HG03460 (cell line): ENCODE measurements at regions not wholly inside any gene's neighbourhood (a gene's known extent, or its start where the extent isn't known, plus 50 kb on each side); places are given as distances from the start of the nearest gene placed in this dataset.
"Not testable (repeated sequence)": the region's sequence is repeated elsewhere in the genome, so short reads cannot be mapped to it uniquely, and the experiment has no call there.

Source experiments
- ATAC-seq: cut with Tn5 transposase; IDR thresholded peaks from one replicate; pipeline ENCODE4 v1.9.1; 2021; ENCODE audit not compliant: unreplicated experiment

DNA sequence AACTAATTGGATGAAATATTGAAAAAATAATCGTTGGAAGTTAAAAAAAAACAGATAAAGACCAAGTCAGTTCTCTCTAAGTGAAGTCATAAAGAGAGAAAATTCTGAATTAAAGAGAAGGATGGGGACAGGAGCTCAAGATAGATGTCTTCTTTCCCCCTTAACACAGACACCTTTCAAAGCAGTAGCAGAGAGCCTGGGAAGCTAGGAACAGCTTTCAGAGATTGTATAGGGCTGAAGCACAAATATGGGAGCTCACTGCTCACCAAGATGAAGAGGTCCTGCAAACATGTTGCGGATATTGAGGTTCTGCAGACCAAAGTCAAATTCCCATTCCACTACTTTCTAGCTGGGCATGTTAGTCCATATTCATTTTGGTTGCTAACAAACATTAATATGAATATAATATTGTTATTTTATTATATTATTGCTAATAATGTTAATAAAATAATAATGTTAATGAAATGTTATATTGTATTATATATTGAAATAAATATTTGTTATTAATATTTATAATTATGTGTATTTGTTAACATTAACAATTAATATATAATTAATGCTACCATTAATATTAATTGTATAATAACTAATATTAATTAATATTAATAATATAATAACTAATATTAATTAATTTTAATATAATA is 319.1 kb downstream of the OXSM start:
- no peak for ATAC-seq

DNA sequence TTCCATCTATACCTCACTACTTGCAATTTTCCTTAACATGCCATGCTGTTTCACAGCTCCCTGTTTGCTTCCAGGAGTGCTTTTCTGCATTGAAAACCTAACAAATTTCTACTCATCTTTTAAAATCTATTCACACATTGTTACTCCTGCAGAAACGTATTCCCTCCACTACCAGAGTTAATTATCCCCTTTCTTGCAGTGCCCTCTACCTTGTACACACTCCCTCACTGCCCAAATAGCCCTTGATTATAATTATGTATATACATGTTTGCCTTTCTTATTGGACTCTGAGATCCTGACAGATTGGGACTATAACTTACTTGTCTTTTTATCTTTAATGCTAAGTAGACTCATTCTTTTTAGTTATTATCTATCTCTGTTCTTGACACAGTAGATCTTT is 325.0 kb downstream of the OXSM start:
- ATAC-seq = no peak

DNA sequence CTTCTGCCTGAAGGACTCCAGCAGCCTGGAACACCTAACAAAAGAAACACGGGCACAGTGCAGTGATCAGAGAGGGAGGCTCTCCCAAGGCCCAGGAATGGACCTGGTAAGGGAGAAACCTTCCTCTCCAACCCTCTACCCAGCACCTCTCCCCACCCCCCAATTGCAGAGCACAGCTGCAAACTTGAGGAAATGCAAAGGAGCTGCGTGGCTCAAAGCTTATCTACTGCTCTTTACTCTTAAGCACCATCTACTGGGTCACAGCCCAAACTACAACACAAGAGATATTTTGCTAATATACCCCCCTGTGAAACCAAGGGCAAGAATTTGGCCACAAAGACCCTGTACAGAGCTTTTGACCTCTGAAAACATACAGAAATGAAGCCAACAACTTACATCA is 328.3 kb downstream of the OXSM start:
- ATAC-seq = no peak

DNA sequence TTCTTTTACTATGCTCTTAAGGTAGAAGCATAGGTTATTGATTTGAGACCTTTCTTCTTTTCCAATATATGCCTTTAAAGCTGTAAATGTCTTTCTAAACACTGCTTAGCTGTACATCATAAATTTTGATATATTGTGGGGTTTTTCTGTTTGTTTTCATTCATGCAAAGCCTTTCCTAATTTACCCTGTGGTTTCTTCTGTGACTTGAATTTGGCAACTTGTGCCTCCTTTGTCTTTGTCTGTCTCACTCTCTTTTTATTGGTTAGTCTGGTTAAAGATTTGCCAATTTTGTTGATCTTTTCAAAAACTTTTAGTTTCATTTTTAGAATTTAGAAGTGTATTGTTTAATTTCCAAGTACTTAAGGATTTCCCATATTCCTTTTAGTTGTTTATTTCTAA is 343.1 kb downstream of the OXSM start:
- ATAC-seq = no peak

DNA sequence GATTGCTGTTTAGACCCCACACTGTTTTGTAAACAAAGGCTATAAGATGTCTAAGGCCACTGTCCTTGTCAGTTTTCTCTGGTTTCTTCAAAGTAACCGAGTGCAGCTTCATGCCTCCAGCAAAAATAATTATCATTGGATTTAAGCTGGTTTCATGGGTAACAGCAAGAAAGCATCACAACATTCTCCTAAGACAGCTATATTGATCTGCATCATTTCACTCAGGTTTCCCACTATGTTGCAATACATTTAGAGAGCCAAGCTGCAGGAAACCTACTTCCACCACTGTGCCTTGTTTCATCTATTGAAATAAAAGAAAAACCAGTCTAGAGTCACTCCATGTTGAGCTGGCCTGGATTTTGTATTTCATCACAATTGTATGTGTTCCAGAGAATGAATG is 351.4 kb downstream of the OXSM start:
- no peak for ATAC-seq

DNA sequence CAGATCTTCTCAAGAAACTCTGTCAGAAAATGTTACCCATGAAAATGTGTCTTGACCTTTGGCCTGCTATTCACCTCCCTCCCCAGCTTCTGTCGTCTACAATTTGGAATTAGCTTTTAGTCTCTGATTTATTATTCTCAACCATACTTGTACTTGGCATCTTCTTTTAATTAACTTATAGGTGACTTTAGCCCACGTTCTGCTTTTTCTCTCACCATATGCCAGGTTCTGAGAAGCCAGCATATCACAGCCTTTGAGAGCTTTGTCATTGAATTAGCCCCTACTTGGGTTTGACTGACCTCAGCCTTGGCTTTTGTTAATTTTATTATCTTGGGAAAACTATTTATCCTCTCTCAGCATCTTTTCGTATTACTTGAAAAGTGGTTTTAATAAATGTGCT is 355.9 kb downstream of the OXSM start:
- ATAC-seq = no peak

DNA sequence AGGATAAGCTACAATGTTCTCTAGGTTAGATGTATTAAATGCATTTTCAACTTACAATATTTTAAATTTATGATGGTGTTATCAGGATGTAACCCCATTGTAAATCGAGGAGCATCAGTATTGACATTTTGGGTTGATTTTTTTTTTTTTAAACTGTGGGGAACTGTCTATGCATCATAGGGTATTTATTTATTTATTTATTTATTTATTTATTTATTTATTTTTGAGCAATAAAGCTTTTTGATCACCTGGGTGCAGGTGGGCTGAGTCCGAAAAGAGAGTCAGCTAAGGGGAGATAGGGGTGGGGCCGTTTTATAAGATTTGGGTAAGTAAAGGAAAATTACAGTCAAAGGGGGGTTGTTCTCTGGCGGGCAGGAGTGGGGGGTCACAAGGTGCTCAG is 367.5 kb downstream of the OXSM start:
- ATAC-seq = not testable (repeated sequence)

DNA sequence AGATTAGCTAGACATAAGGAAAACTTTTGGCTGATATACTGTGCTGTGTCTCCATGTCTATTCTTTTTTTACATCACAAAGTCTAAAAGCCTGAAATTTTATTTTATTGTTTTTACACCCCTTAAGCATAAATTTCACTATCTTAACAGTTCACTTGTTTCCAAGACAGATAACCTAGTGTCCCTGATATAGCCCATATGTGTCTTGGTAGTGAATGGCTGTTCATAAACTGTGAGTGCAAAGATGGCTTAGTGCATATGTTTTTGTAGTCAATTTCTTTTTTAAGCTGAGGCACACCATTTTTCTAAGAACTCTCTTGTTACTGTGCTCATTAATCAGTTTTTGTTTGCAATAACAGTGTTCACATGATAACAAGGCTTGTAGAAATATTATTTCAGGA is 381.1 kb downstream of the OXSM start:
- ATAC-seq = no peak

DNA sequence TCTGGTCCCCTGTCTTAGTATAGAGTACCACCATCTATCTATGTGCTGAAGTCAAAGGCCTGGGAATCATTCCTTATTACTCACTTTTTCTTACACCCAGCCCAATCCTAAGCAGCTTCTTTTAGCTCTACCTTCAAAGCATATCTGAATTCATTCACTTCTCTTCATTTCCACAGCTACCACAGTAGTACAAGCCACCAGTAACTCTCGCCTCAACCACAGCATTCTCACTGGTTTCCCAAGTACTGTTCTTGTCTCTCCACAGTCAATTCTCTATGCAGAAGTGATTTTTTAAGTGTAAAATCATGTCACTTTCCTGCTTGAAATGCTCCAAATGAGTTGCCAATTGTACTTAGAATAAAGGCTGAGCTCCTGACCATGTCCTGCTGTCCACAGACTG is 401.7 kb downstream of the OXSM start:
- no peak for ATAC-seq

DNA sequence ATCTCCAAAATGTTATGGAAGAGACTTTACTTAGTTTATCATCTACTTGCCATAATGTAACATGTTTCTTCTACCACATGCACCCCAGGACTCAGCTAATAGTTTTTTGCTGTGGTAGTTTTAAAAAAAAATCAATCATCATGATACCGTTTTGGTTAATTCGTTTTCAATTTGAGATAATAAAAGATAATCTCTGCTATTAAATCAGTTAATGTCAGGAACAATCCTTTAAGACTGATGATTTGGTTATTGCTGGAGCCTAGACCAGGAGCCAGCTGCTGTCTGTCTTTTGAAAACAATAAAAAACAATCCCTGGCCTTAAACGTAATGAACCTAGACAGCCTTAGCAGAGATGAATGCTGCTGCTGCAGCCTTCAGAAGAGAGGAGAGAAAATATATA is 403.7 kb downstream of the OXSM start:
- ATAC-seq = no peak

DNA sequence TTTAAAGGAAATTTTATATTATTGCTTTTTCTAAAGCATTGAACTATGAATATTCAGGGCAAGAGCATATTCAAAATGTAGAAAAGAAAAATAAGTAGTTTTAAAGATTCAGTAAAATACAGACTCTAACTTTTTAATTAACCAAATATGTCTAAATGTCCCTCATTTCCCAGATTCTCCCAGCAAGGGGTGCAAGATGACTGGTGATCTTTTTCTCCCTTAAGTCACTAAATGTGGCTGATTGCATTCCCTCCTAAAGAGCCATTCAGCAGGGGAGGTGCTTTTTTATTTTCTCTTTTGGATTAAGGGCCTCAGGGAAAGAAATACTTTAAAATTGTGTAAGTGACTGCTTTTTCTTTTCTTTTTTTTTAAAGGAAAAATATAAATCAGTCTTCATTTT is 406.9 kb downstream of the OXSM start:
- no peak for ATAC-seq

DNA sequence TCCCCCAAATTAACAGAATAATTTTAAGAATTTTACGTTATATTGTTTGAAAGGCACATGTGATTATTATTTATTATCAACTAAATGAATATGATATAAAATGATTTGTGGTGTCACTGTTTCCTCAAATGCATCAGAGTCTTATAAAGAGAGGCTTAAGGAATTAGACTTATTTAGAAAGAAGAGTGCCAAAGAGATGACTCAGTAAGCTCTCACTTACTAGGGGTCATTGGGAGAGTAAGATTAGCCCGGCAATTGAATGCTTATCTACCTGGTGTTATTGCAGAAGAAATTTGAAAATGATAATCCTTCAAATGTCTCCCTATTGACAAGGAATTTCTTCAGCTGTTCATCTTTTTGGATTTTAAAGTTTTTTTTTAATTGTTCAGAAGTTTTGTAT is 408.7 kb downstream of the OXSM start:
- no peak for ATAC-seq

DNA sequence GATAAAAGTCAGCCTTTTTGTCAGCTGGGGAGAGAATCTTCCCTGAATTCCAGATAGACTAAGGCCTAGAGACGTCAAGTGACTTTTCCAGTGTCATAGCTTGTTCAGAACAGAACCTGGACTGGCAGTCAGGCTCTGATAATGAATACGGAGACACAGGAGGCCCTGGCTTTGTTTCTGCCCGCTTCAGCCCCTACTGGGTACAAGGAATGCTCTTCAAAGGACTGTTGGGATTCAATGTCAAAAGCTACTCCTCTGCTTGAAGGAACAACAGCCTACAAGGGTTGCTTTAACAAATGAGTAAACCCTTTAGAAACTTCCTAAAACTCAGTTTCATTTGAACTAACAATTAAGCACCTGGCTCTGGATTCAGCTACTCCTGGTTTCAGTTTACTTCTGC is 412.3 kb downstream of the OXSM start:
- ATAC-seq = no peak

DNA sequence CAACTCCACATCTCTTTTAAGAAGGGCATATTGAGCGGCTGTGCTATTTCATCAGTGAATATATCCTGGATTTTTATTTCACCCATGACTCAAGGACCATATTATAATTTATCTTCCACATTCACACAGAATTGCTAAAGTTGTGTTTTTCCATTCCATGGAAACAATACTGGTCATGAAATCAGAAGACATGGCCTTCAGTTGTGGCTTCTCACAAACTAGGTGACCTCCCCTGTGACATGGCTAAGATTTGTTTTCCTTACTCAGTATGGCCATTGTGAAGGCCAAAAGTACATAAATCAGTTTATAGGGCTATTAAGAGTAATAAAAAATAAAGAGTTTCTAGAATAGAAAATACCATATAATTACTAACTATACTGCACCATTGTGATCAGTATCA is 415.6 kb downstream of the OXSM start:
- no peak for ATAC-seq

DNA sequence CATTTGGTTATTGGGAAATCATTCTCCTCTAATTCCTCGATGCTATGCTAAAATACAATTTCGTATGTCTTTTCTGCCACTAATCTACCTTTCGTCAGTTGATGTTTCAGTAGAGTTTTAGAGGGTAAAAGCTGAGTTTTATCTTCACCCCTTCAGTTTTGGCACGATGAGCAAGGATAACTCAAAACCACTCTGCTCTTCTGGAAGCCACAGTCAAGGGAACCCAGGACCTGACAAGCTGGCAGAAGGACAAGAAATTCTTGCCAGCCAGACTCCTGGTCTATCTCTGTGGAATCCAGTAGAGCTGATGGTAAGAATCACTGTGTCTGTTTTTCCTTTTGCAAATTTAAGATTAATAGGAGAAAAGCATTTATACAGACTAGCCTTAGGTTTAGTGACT is 414.4 kb upstream of the LRRC3B start:
- no peak for ATAC-seq

DNA sequence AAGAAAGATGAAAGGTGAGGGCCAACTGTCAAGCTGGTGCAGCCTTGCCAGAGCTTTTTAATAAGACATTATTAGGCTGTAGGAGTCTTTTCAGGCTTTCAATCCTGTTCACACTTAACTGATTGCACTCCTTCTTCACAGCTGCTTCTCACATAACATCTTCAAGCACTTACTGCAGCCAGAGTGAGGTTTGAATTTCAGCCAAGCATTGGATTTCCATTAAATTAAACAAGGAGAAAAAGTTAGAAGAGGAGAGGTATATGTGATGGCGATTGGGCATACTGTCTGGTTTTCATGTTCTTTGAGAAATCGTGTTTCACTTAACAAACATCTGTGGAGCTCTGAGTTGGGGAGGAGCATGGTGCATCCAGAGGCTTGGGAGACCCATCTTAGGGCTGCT is 392.8 kb upstream of the LRRC3B start:
- ATAC-seq = no peak

DNA sequence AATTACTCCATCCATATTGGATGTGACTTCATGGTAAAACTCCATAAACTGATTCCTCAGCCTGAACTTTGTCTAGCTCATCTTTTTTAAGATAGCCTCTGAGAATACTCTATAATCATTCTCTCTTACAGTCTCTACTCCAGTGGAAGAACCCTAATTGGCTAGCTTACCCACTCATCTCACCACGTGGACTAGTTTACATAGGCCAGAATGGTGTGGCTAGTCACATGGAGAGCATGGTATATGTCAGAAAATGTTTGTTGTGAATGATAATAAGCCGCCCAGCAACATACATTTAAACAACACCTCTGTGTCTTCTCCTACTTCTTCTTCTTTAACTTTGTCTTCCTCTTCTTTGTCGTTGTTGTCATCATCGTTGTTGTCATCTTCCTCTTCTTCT is 389.2 kb upstream of the LRRC3B start:
- no peak for ATAC-seq

DNA sequence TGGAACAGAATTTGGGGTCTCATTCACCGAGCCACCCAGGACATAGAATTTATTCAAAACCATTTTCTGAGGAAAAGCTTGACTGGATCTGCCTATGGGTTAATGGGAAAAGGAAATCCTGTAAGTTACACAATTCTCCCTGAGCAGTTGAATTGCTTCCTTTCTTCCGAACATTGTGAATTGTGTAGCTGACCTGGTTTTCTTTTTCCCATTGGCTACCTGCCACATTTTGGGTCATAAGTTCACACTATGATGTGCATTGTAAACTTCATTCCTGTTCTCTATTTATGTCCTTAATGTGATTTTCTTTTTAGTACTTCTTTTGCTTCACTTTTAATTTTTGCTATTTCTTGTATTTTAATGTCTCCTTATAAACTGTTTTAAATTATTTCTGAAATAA is 386.0 kb upstream of the LRRC3B start:
- no peak for ATAC-seq

DNA sequence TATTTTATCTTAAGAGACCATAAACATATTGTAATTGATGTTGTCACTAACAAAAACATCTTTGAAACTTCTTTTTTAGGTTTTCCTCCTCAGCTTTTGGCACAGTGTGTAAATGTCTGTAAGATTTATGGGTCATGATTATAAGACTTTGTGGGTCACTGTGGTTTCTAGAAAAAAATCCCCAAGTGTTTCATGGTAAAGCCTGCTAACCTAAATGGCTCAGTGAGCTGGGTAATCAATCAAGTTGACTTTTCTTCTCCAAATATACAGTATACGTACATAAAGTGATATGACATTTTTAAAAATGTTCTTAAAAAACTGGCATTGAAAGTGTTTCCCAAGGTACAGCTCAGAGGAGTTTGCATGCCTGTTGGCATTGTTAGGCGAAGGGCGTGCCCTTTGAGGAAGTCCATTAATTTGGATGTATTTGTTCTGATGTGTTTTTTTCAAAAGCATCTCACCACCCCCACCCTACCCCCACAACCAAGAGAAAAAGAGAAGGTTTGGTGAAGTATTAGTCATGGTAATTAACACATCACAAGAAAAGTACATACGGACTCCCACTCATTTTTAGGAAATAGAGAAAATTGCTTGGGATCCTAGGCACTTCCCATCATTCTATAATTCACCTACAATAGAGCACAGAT is 385.4 kb upstream of the LRRC3B start:
- ATAC-seq = no peak

DNA sequence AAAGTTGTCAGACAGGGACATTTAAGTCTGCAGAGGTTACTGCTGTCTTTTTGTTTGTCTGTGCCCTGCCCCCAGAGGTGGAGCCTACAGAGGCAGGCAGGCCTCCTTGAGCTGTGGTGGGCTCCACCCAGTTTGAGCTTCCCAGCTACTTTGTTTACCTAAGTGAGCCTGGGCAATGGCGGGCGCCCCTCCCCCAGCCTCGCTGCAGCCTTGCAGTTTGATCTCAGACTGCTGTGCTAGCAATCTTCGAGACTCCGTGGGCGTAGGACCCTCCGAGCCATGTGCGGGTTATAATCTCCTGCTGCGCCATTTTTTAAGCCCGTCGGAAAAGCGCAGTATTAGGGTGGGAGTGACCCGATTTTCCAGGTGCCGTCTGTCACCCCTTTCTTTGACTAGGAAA is 378.0 kb upstream of the LRRC3B start:
- ATAC-seq = not testable (repeated sequence)

DNA sequence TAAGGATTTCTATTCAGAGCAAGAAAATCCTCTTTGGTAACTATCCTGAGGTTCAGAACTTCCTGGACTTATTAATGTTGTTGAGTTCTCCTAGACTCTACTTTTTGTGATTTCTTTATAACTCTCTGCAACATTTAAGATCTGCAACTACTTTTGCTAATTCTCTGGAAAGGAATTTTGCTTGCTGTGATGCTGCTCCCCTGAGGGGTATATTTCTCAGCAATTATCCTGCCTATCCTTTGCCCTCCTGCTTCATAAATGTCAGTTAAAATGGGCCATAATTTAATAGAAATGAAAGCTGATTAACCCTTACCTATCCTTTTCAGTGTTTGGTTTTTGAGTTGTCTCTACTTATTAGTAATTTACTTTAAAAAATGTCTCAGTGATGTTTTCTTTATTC is 377.3 kb upstream of the LRRC3B start:
- no peak for ATAC-seq

DNA sequence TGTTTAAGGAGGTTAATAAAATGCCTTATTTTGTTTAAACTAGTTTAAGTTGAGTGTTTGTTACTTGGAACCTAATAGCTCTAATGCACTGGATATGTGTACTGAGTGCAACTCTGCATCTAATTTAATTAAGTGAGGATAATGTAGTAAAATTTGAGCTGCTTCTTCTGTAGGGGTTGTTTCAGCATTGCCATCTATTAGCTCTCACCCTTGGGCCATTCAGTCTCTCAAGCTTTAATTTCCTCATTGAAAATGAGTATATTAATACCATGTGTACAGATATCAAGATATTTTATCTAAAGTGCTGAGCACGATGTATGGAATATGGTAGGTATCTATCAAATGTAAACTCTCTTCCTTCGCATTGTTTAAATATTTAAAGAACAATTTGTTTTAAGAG is 375.7 kb upstream of the LRRC3B start:
- ATAC-seq = no peak

DNA sequence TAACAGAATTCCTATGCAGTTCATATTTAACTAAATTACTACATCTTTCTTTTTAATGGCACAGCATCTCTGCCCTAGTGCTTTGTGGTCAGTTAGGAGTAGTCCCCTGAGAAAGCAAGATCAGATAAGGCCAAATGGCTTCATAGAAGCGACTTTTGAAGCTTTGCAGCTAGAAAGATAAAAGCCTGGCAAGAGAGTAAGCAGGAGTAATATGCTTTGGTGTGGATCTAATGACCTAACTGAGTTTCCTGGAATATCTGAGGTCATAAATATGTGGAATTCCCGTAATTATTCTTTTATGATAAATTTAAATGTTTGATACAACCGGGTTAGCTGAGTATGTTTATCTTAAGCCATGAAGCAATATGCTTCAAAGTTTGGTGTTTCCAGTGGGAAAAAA is 374.9 kb upstream of the LRRC3B start:
- ATAC-seq = no peak
